ENCODE measurements at regions not wholly inside any gene's neighbourhood (a gene's known extent, or its start where the extent isn't known, plus 50 kb on each side); places are given as distances from the start of the nearest gene placed in this dataset.

- no peak for DNase-seq
These were observed 54.6 kb downstream of the ARL4A start for GRCh38 chr7:12741951-12742575.

DNA sequence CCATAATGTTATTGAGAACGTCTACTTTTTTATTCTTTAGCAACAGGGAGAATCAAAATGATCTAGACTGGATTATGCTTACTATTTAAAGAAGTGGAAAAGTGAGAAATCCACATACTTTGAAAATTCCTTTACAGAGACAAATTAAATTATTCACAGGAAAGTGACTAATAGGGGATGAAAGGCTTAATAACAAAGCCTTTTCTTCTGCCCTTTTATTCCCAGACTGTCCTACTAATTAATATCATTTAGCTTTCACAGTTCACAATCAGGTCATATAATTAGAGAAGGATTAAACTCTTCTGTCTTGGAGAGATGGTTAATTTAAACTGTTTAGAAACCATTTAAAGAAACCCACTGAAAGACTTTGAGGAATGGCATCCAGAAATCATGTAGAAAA is 58.8 kb downstream of the ARL4A start:
- DNase-seq: no peak

DNA sequence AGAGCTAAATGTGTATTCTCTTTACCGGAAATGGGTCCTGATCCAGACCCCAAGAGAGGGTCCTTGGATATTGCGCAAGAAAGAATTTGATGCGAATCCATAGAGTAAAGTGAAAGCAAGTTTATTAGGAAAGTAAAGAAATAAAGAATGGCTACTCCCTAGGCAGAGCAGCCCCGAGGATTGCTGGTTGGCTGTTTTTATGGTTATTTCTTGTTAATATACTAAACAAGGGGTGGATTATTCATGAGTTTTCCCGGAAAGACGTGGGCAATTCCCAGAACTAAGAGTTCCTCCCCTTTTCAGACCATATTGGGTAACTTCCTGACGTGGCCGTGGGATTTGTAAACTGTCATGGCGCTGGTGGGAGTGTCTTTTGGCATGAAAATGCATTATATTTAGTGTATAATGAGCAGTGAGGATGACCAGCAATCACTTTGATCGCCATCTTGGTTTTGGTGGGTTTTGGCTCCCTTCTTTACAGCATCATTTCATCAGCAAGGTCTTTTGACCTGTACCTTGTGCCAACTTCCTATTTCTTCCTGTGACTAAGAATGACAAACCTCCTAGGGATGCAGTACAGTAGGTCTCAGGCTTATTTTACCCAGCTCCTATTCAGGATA is 60.4 kb downstream of the ARL4A start:
- no peak for DNase-seq

- no peak for DNase-seq
These were observed 61.6 kb downstream of the ARL4A start for GRCh38 chr7:12749069-12749468.

- DNase-seq: no peak
These were observed 62.3 kb downstream of the ARL4A start for GRCh38 chr7:12749746-12750145.

GRCh38 chr7:12751764-12752163 is 64.3 kb downstream of the ARL4A start:
- DNase-seq: no peak

DNA sequence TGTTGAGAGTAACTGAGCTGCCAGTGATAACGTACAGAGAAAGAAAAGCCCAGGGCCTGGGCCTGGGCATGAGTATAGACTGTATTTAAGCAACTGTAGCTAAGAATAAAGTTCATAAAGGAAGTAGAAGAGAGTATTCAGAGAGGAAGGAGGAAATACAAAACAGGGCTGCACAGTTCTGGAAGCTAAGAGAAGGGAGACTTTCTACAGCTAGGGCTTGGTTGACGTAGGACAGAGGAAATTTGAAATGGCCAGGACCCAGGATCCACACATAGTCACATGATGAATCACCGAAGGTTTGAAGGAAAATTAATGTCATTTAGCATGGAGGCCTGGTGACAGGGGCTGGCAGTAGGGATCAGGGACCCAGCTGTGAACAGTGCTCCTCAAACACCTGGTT is 66.7 kb downstream of the ARL4A start:
- no peak for DNase-seq

DNA sequence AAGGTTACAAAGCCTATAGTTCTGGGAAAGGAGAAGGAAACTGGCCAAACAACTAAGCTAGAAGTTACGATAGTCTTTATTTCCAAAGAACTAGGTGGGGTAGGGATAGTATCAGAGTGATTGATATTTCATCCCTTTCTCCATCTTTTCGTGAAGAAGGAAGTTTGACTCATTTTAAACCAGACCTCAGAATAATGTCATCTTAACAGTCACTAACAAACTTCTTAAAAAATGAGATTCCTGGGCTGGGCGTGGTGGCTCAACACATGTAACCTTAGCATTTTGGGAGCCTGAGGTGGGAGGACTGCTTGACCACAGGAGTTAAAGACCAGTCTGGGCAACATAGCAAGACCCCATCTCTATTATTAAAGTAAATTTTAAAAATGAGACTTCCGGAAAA is 69.4 kb downstream of the ARL4A start:
- DNase-seq: no peak

DNA sequence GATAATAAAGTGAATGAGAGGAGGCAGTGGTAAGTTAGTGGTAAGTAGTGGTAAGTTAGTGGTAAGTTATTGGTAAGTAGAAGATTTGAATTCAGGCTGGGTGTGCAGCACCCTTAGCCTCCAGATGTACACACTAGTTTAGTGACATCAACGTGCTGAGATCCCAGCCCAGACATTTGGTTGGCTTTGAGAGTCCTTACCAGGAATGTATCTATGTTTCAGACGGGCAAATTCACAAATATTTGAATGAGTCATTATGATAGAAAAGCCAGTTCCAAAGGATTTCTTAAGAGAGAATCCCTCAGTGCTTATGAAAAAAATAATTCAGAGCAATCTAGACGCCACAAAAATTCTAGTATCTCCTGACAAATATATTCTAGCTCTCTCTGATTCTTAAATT is 70.0 kb downstream of the ARL4A start:
- no peak for DNase-seq

DNA sequence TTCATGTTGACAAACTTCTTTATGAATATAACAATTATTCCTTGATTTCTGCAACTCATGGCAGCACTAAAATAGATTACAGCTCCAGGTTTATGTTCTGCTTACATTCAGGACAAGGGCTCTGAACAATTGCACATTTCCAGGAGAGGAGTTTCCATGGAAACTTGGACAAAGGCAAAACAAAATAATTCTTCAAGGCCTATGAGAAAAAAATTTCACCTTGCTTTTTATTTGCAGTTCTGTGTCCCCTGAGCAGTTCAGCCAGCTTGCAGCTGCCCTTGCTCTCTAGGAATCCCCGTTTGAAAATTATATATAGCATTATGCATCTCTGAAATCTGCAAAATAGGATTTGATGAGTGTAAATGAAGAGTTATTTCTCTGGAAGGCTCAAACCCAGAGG is 71.7 kb downstream of the ARL4A start:
- DNase-seq: no peak

DNA sequence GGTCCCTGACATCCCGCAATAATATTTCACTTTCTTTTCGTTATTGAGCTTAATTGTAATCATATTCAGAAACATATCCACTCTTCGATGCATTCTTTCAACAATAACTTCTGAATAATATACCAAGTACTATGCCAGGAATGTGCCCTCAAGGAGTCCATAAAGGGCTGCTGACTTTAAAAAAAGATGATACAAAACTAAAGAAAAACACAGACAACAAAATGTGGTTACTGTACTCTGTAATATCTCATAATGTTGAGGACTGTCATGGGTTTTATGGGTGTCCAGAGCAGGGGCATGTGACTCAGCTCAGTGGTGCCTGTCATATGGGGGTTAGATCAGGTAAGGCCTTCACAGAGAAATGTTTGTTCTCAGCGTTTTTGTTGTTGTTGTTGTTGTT is 73.7 kb downstream of the ARL4A start:
- no peak for DNase-seq

GRCh38 chr7:12761691-12762090 is 74.3 kb downstream of the ARL4A start:
- DNase-seq: no peak

DNA sequence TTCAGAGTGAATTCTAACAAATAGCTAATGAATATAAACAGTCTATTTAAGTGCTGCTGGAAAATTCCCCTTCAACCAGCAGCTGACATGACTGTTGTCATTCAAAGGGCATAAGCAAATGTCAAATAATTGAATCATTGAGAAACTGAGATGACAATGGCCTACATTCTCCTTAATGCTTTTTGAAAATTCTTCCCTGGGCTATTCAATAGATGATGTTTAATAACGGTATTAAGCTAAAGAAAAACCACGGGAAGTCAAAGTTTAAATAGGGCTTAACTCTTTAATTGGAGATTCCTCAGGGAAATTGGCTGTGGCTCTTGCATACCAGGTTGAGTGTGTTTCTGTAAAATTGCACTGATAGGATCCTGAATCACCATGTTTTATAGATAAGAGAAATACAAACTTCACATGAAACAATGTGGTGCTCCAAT is 77.0 kb downstream of the ARL4A start:
- DNase-seq: no peak

- DNase-seq: no peak
These were observed 78.1 kb downstream of the ARL4A start for GRCh38 chr7:12765431-12766100.

- no peak for DNase-seq
These were observed 79.0 kb downstream of the ARL4A start for GRCh38 chr7:12766416-12766815.

DNA sequence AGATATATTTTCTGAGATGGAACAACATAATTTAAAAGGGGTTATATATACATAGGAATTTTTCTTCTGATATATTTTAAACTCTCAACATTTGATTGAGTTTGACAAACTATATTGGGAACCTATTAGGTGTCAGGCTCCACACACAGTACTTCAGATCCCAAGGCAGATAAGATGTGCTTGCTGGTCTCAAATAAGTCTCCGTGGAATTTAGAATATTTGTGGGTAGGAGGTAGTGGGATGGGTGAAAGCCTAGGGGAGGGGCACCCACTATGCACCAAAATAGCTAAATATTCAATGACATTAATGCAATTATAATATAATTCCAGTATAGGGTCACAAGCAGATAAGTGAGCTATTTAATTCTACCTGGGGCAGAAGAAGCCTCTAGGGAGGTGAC is 81.5 kb downstream of the ARL4A start:
- DNase-seq: no peak

GRCh38 chr7:12769444-12769843 is 82.0 kb downstream of the ARL4A start:
- no peak for DNase-seq

GRCh38 chr7:12770227-12770975 is 83.0 kb downstream of the ARL4A start:
- DNase-seq: no peak

- DNase-seq: no peak
These were observed 84.0 kb downstream of the ARL4A start for GRCh38 chr7:12771378-12771877.

GRCh38 chr7:12772768-12773167 is 85.3 kb downstream of the ARL4A start:
- DNase-seq: no peak

- no peak for DNase-seq
These were observed 89.8 kb downstream of the ARL4A start for GRCh38 chr7:12777257-12777656.

DNA sequence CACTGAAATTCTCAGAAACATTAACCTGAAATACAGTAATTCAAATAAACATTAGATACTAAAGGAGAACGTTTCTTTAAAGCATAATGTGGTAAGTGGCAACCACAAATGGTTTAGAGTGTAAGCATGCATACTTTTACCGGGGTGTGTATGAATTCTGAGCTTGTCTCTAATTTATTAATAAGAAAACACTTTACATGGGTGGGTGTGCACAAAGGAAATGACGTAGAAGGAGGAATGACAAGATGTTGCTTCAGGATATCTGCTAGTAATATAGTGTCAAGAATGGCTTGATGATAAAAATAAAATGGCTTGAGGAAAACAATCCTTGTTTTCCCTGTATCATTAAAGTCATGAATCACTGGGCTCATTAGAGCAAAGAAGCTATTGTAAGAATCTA is 92.5 kb downstream of the ARL4A start:
- DNase-seq: no peak

- no peak for DNase-seq
These were observed 96.1 kb downstream of the ARL4A start for GRCh38 chr7:12783421-12784095.

Measured in NCI-H524 treated with DMSO at 0.1 percent for 48 hours (cell line).